ENCODE measurements at regions not wholly inside any gene's neighbourhood (a gene's known extent, or its start where the extent isn't known, plus 50 kb on each side); places are given as distances from the start of the nearest gene placed in this dataset.

DNA sequence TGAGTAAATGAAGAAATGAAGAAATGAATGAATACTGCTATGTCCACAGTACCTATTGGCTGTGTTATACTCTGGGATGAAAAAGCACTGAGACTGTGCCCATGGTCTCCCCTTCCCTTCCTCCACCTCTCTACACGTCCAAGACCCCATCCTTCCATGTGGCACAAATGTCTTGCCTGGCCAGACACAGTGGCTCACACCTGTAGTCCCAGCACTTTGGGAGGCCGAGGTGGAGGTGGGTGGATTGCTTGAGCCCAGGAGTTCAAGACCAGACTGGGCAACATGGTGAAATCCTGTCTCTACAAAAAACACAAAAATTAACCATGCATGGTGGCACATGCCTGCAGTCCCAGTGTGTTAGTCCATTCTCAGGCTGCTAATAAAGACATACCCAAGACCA lies 200.1 kb downstream of the FAM43A start:
- TF ChIP-seq, protein P1, sequence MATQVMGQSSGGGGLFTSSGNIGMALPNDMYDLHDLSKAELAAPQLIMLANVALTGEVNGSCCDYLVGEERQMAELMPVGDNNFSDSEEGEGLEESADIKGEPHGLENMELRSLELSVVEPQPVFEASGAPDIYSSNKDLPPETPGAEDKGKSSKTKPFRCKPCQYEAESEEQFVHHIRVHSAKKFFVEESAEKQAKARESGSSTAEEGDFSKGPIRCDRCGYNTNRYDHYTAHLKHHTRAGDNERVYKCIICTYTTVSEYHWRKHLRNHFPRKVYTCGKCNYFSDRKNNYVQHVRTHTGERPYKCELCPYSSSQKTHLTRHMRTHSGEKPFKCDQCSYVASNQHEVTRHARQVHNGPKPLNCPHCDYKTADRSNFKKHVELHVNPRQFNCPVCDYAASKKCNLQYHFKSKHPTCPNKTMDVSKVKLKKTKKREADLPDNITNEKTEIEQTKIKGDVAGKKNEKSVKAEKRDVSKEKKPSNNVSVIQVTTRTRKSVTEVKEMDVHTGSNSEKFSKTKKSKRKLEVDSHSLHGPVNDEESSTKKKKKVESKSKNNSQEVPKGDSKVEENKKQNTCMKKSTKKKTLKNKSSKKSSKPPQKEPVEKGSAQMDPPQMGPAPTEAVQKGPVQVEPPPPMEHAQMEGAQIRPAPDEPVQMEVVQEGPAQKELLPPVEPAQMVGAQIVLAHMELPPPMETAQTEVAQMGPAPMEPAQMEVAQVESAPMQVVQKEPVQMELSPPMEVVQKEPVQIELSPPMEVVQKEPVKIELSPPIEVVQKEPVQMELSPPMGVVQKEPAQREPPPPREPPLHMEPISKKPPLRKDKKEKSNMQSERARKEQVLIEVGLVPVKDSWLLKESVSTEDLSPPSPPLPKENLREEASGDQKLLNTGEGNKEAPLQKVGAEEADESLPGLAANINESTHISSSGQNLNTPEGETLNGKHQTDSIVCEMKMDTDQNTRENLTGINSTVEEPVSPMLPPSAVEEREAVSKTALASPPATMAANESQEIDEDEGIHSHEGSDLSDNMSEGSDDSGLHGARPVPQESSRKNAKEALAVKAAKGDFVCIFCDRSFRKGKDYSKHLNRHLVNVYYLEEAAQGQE (IDR thresholded peaks at IDR 0.05; ENCODE audit: insufficient read depth in 1 of 2, low read depth in 2 of 2, low read length in 2 of 2): no peak
- no peak for TF ChIP-seq TAF1 (IDR thresholded peaks at IDR 0.05; ENCODE audit: borderline replicate concordance, insufficient read depth, low read length)

Data from PFSK-1 (cell line).